ENCODE measurements at regions not wholly inside any gene's neighbourhood (a gene's known extent, or its start where the extent isn't known, plus 50 kb on each side); places are given as distances from the start of the nearest gene placed in this dataset.
"Not testable (repeated sequence)": the region's sequence is repeated elsewhere in the genome, so short reads cannot be mapped to it uniquely, and the experiment has no call there.

GRCh38 chr17:30597776-30598288, 120.6 kb downstream of the GOSR1 start:
- Histone ChIP-seq H3K4me2 (ENCODE audit: low read length) (no peak overlapping the region), H3K4me3 (replicated peaks in 1 of 2; ENCODE audit: low read depth in 1 of 2, low read length in 2 of 2) (no peak overlapping the region), H3K36me3 (ENCODE audit: control insufficient read depth in 1 of 2, insufficient read depth in 2 of 2, low read length in 2 of 2) (no peaks in the 10 kb centered on the region; a peak in 1 of 4 replicates), H4K20me1 (ENCODE audit: insufficient read depth) (no peaks in the 10 kb centered on the region), H3K27ac (ENCODE audit: low read depth, low read length) (no peak overlapping the region), H3K9me3 (ENCODE audit: control insufficient read depth in 1 of 2, insufficient read depth in 1 of 2, low read depth in 1 of 2, low read length in 2 of 2) (no peaks in the 10 kb centered on the region), H3K9me2 (ENCODE audit: insufficient read depth) (no peaks in the 10 kb centered on the region), H2AFZ (ENCODE audit: low read depth, low read length, poor library complexity, severe bottlenecking) (peak overlapping the region; percentile 9), H3K4me1 (ENCODE audit: control insufficient read depth in 1 of 2, insufficient read depth in 2 of 2, low read length in 2 of 2) (peaks cover 11 to 15% of the 10 kb centered on the region in 2 experiments), H3K27me3 (ENCODE audit: insufficient read depth, low read length) (no peaks in the 10 kb centered on the region), H3K9ac (ENCODE audit: low read length) (no peak overlapping the region), H3K79me2 (ENCODE audit: insufficient read depth, low read length) (peaks cover 12% of the 10 kb centered on the region)
- ChIA-PET CTCF (no interaction called here), POLR2A (no interaction called here), RAD21 (ENCODE audit: low non-redundant PET in 1 of 2, low total read pairs in 2 of 2, uncharacterized antibody in 2 of 2, unreplicated experiment in 2 of 2) (no interaction called here)
- no TSS peak for BruUV-seq (replicated peaks)
- intact Hi-C loops (cut with micrococcal nuclease) = no loop called here
- ATAC-seq = no peak
- TF ChIP-seq SIN3A (IDR thresholded peaks at IDR 0.05; ENCODE audit: low read depth) = no peak
- no peak for DNase-seq (ENCODE audit: low read depth, low spot score)

- H3K27ac ChIP-seq (ENCODE audit: low read depth, low read length); RAD21 ChIA-PET (ENCODE audit: low non-redundant PET in 1 of 2, low total read pairs in 2 of 2, uncharacterized antibody in 2 of 2, unreplicated experiment in 2 of 2); intact Hi-C loops (cut with micrococcal nuclease); H3K79me2 ChIP-seq (ENCODE audit: insufficient read depth, low read length); H4K20me1 ChIP-seq (ENCODE audit: insufficient read depth); H3K4me3 ChIP-seq (replicated peaks in 1 of 2; ENCODE audit: low read depth in 1 of 2, low read length in 2 of 2); ATAC-seq; CTCF ChIA-PET; H2AFZ ChIP-seq (ENCODE audit: low read depth, low read length, poor library complexity, severe bottlenecking); H3K9ac ChIP-seq (ENCODE audit: low read length); DNase-seq (ENCODE audit: low read depth, low spot score); BruUV-seq (replicated peaks); POLR2A ChIA-PET; H3K9me3 ChIP-seq (ENCODE audit: control insufficient read depth in 1 of 2, insufficient read depth in 1 of 2, low read depth in 1 of 2, low read length in 2 of 2); H3K9me2 ChIP-seq (ENCODE audit: insufficient read depth); H3K27me3 ChIP-seq (ENCODE audit: insufficient read depth, low read length); H3K4me2 ChIP-seq (ENCODE audit: low read length); H3K36me3 ChIP-seq (ENCODE audit: control insufficient read depth in 1 of 2, insufficient read depth in 2 of 2, low read length in 2 of 2): not testable (repeated sequence)
- peaks cover 11 to 15% of the 10 kb centered on the region in 2 experiments for H3K4me1 ChIP-seq (ENCODE audit: control insufficient read depth in 1 of 2, insufficient read depth in 2 of 2, low read length in 2 of 2)
Observed at GRCh38 chr17:30596948-30597775, 120.0 kb downstream of the GOSR1 start.

GRCh38 chr17:30594953-30595371, 117.8 kb downstream of the GOSR1 start:
- H3K27me3 ChIP-seq (ENCODE audit: insufficient read depth, low read length); BruUV-seq (replicated peaks); intact Hi-C loops (cut with micrococcal nuclease); H4K20me1 ChIP-seq (ENCODE audit: insufficient read depth); H3K9me2 ChIP-seq (ENCODE audit: insufficient read depth); ATAC-seq; RAD21 ChIA-PET (ENCODE audit: low non-redundant PET in 1 of 2, low total read pairs in 2 of 2, uncharacterized antibody in 2 of 2, unreplicated experiment in 2 of 2); H3K9ac ChIP-seq (ENCODE audit: low read length); H2AFZ ChIP-seq (ENCODE audit: low read depth, low read length, poor library complexity, severe bottlenecking); H3K4me2 ChIP-seq (ENCODE audit: low read length); POLR2A ChIA-PET; CTCF ChIA-PET; H3K9me3 ChIP-seq (ENCODE audit: control insufficient read depth in 1 of 2, insufficient read depth in 1 of 2, low read depth in 1 of 2, low read length in 2 of 2); H3K27ac ChIP-seq (ENCODE audit: low read depth, low read length); H3K36me3 ChIP-seq (ENCODE audit: control insufficient read depth in 1 of 2, insufficient read depth in 2 of 2, low read length in 2 of 2); H3K4me3 ChIP-seq (replicated peaks in 1 of 2; ENCODE audit: low read depth in 1 of 2, low read length in 2 of 2); H3K79me2 ChIP-seq (ENCODE audit: insufficient read depth, low read length); DNase-seq (ENCODE audit: low read depth, low spot score): not testable (repeated sequence)
- peaks cover 8 to 10% of the 10 kb centered on the region in 2 experiments for H3K4me1 ChIP-seq (ENCODE audit: control insufficient read depth in 1 of 2, insufficient read depth in 2 of 2, low read length in 2 of 2)

Measured in HCT116 (cell line).